HEK293 (cell line): ENCODE measurements at regions not wholly inside any gene's neighbourhood (a gene's known extent, or its start where the extent isn't known, plus 50 kb on each side); places are given as distances from the start of the nearest gene placed in this dataset.

Experiments
- CTCF ChIA-PET: fragments of 350-600 bp; formaldehyde crosslinking; extraction: SDS; loops from one replicate; lab custom pipeline; 2021; ENCODE audit warnings: antibody characterized with exemption; lab: Yijun Ruan, JAX
- POLR2A ChIA-PET: fragments of 300-600 bp; formaldehyde crosslinking; extraction: SDS; loops from one replicate; lab custom pipeline; 2020; ENCODE audit warnings: antibody characterized with exemption, inconsistent platforms; lab: Yijun Ruan, JAX
- H3K27ac ChIP-seq: fragments of 200-500 bp; sonication (Bioruptor generic); 2 replicates; pipeline ENCODE4 v1.5.1; 2014; ENCODE audit warnings: low read depth, low read length, control low read depth, inconsistent platforms; ENCODE audit errors: extremely low read depth
- H3K36me3 ChIP-seq, 2 experiments: fragments of 200-500 bp in 1 of 2; sonication (Bioruptor generic) in 1 of 2; 1 replicate in 1 of 2; 2 replicates in 1 of 2; pipeline ENCODE4 v1.5.1; 2014 to 2017; ENCODE audit warnings: inconsistent platforms in 2 of 2, low read length in 2 of 2; ENCODE audit not compliant: control insufficient read depth in 2 of 2, insufficient read depth in 1 of 2
- H3K4me1 ChIP-seq: fragments of 200-500 bp; sonication (Bioruptor generic); 2 replicates; pipeline ENCODE4 v1.5.1; 2014; ENCODE audit warnings: mild to moderate bottlenecking, low read length, inconsistent platforms; ENCODE audit not compliant: control insufficient read depth, insufficient read depth
- H3K4me3 ChIP-seq: 2 replicates; pipeline ENCODE4 v1.5.1; 2011; ENCODE audit warnings: low read depth, mild to moderate bottlenecking, control low read depth, low read length, moderate library complexity
- H3K9me3 ChIP-seq: fragments of 200-500 bp; sonication (Bioruptor generic); 2 replicates; pipeline ENCODE4 v1.5.1; 2014; ENCODE audit warnings: low read depth, low read length, inconsistent platforms; ENCODE audit not compliant: control insufficient read depth, insufficient read depth
- KLF17 ChIP-seq: fragments of 450-650 bp; formaldehyde crosslinking; IDR thresholded peaks from 2 replicates; pipeline ENCODE4 v1.5.1; 2016; ENCODE audit warnings: missing biosample characterization, missing genetic modification characterization
- KLF8 ChIP-seq: fragments of 450-650 bp; formaldehyde crosslinking; IDR thresholded peaks from 2 replicates; pipeline ENCODE4 v1.5.1; 2016; ENCODE audit warnings: missing biosample characterization, missing genetic modification characterization
- MZF1 ChIP-seq: fragments of 450-650 bp; formaldehyde crosslinking; IDR thresholded peaks from 2 replicates; pipeline ENCODE4 v1.5.1; 2017; ENCODE audit warnings: missing biosample characterization, missing genetic modification characterization, borderline replicate concordance
- REST ChIP-seq: fragments of 450-650 bp; formaldehyde crosslinking; IDR thresholded peaks from 2 replicates; pipeline ENCODE4 v1.5.1; 2016; ENCODE audit warnings: missing biosample characterization, missing genetic modification characterization
- WT1 ChIP-seq: fragments of 450-650 bp; formaldehyde crosslinking; IDR thresholded peaks from 2 replicates; pipeline ENCODE4 v1.5.1; 2016; ENCODE audit warnings: missing biosample characterization, missing genetic modification characterization
- ZEB2 ChIP-seq: fragments of 450-650 bp; formaldehyde crosslinking; IDR thresholded peaks from 2 replicates; pipeline ENCODE4 v1.5.1; 2016; ENCODE audit warnings: missing biosample characterization, missing genetic modification characterization
- ZNF148 ChIP-seq: fragments of 450-650 bp; formaldehyde crosslinking; IDR thresholded peaks from 2 replicates; pipeline ENCODE4 v1.5.0; 2017; ENCODE audit warnings: missing biosample characterization, missing genetic modification characterization, borderline replicate concordance
- ZNF266 ChIP-seq: fragments of 450-650 bp; formaldehyde crosslinking; IDR thresholded peaks from 2 replicates; pipeline ENCODE4 v1.5.1; 2016; ENCODE audit warnings: missing biosample characterization, missing genetic modification characterization, low read depth
- ZNF292 ChIP-seq: fragments of 450-650 bp; formaldehyde crosslinking; IDR thresholded peaks from 2 replicates; pipeline ENCODE4 v1.5.1; 2016; ENCODE audit warnings: low read depth, missing biosample characterization, missing genetic modification characterization, borderline replicate concordance
- ZNF48 ChIP-seq: fragments of 450-650 bp; formaldehyde crosslinking; IDR thresholded peaks from 2 replicates; pipeline ENCODE4 v1.5.1; 2016; ENCODE audit warnings: missing biosample characterization, missing genetic modification characterization
- ZNF510 ChIP-seq: fragments of 450-650 bp; formaldehyde crosslinking; IDR thresholded peaks from 2 replicates; pipeline ENCODE4 v1.5.1; 2018; ENCODE audit warnings: mild to moderate bottlenecking, missing genetic modification characterization, missing biosample characterization; ENCODE audit not compliant: insufficient replicate concordance
- ZNF529 ChIP-seq: fragments of 450-650 bp; formaldehyde crosslinking; IDR thresholded peaks from 2 replicates; pipeline ENCODE4 v1.5.1; 2017; ENCODE audit warnings: missing genetic modification characterization, missing biosample characterization; ENCODE audit not compliant: insufficient replicate concordance
- ZNF548 ChIP-seq: fragments of 450-650 bp; formaldehyde crosslinking; IDR thresholded peaks from 2 replicates; pipeline ENCODE4 v1.5.1; 2016; ENCODE audit warnings: missing biosample characterization, missing genetic modification characterization
- ZNF692 ChIP-seq: fragments of 450-650 bp; formaldehyde crosslinking; IDR thresholded peaks from 2 replicates; pipeline ENCODE4 v1.5.1; 2016; ENCODE audit warnings: missing biosample characterization, missing genetic modification characterization
- ZNF76 ChIP-seq: fragments of 450-650 bp; formaldehyde crosslinking; IDR thresholded peaks from 2 replicates; pipeline ENCODE4; 2016; ENCODE audit warnings: low read depth, missing biosample characterization, missing genetic modification characterization, borderline replicate concordance
- ZNF785 ChIP-seq: fragments of 450-650 bp; formaldehyde crosslinking; IDR thresholded peaks from 2 replicates; pipeline ENCODE4 v1.5.1; 2016; ENCODE audit warnings: missing biosample characterization, missing genetic modification characterization
- ZSCAN16 ChIP-seq: fragments of 450-650 bp; formaldehyde crosslinking; IDR thresholded peaks from 2 replicates; pipeline ENCODE4 v1.5.1; 2016; ENCODE audit warnings: missing biosample characterization, missing genetic modification characterization
- ZXDB ChIP-seq: fragments of 450-650 bp; formaldehyde crosslinking; IDR thresholded peaks from 2 replicates; pipeline ENCODE4 v1.5.1; 2016; ENCODE audit warnings: missing biosample characterization, missing genetic modification characterization

GRCh38 chr12:124680863-124681778, 113.7 kb upstream of the NCOR2 start (continued):
- TF ChIP-seq KLF8 (tag by site-specific recombination) (0 out of 2 replicates have a peak, but pooled peaks have one; percentile 22), ZNF529 (tag by site-specific recombination) (no peak), ZNF692 (tag by site-specific recombination) (no peak), ZNF48 (tag by site-specific recombination) (no peak), ZNF510 (tag by site-specific recombination) (no peak), ZEB2 (tag by site-specific recombination) (0 out of 2 replicates have a peak, but pooled peaks have one; percentile 16)
- TF ChIP-seq, all 188 proteins: peak for 10

- no peak overlapping the region for H3K4me3 ChIP-seq
- POLR2A ChIA-PET: no interaction called here
- H3K36me3 ChIP-seq: no peaks in the 10 kb centered on the region
- H3K9me3 ChIP-seq: no peaks in the 10 kb centered on the region
- H3K27ac ChIP-seq: no peak overlapping the region
- H3K4me1 ChIP-seq: no peaks in the 10 kb centered on the region
- TF ChIP-seq ZNF548 (tag by site-specific recombination): peak; percentile 36; the same call in 1 of the 2 replicates
- TF ChIP-seq MZF1 (tag by site-specific recombination): no peak
- no peak for TF ChIP-seq KLF17 (tag by site-specific recombination)
- no peak for TF ChIP-seq ZXDB (tag by site-specific recombination)
- TF ChIP-seq ZSCAN16: no peak
- TF ChIP-seq, all 188 proteins: peak for 1
- CTCF ChIA-PET: interaction anchor here (0.6 kb wide), 2 partner anchors 61 to 87 kb away, joined by 3 read pairs; no protein-coding TSS in a partner anchor
Measured at GRCh38 chr12:124679533-124680371, 112.3 kb upstream of the NCOR2 start.

- Histone ChIP-seq H3K9me3 (no peaks in the 10 kb centered on the region), H3K4me3 (no peak overlapping the region), H3K27ac (no peak overlapping the region), H3K4me1 (no peaks in the 10 kb centered on the region), H3K36me3 (no peaks in the 10 kb centered on the region)
- ChIA-PET POLR2A (no interaction called here), CTCF (no interaction called here)
- TF ChIP-seq WT1 (tag by site-specific recombination): no peak
- no peak for TF ChIP-seq ZNF266 (tag by site-specific recombination)
- TF ChIP-seq ZNF76 (tag by site-specific recombination): no peak
- no peak for TF ChIP-seq ZNF148
- TF ChIP-seq ZNF292: no peak
- no peak for TF ChIP-seq REST (tag by site-specific recombination)
- no peak for TF ChIP-seq ZNF785 (tag by site-specific recombination)
Measured at GRCh38 chr12:124679047-124679446, 111.6 kb upstream of the NCOR2 start.
